GM19468 (cell line): ENCODE measurements at regions not wholly inside any gene's neighbourhood (a gene's known extent, or its start where the extent isn't known, plus 50 kb on each side); places are given as distances from the start of the nearest gene placed in this dataset.
"Not testable (repeated sequence)": the region's sequence is repeated elsewhere in the genome, so short reads cannot be mapped to it uniquely, and the experiment has no call there.

ENCODE experiments used
- ATAC-seq: cut with Tn5 transposase; IDR thresholded peaks from one replicate; pipeline ENCODE4 v1.9.1; 2021; ENCODE audit warnings: mild to moderate bottlenecking, moderate library complexity, moderate number of reproducible peaks; ENCODE audit not compliant: unreplicated experiment; ENCODE audit errors: extremely low read depth

- not testable (repeated sequence) for ATAC-seq
Observed at GRCh38 chr9:42534984-42535325, 351.5 kb downstream of the SPATA31A6 start.

GRCh38 chr9:42550789-42551357 is 367.4 kb downstream of the SPATA31A6 start:
- ATAC-seq: not testable (repeated sequence)

DNA sequence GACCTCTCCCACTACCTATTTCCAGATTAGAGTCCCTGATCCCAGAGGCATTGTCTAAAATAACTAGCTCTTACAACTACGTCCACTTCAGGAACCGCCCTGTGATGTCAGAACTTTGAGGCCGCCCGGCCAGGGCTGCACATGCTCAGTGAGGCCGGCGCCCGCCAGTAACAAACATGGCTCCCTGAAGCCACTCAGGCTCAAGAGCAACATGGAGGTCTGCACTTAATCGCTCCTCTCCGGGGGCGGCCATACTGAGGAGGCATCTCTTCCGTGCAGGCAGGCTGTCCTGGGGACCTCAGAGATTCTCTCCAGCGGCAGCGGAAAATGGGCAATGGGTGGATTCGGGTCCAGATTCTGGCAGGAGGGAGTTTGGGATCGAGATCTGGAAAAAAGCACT is 385.1 kb downstream of the SPATA31A6 start:
- ATAC-seq: not testable (repeated sequence)

- not testable (repeated sequence) for ATAC-seq
Observed at GRCh38 chr9:42568942-42569556, 385.6 kb downstream of the SPATA31A6 start.

DNA sequence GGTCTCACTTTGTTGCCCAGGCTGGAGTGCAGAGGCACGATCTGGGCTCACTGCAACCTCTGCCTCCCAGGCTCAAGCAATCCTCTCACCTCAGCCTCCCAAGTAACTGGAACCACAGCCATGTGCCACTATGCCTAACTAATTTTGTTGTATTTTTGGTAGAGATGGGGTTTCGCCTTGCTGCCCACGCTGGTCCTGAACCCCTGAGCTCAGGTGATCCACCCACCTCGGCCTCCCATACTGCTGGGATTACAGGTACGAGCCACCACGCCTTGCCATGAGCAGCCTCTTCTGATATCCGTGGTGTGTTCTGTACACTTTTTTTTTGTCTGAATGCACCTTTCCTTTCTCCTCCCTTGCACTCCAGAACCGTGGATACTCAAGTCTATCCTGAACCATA is 394.4 kb downstream of the SPATA31A6 start:
- not testable (repeated sequence) for ATAC-seq
